GM19023 (cell line): ENCODE measurements at regions not wholly inside any gene's neighbourhood (a gene's known extent, or its start where the extent isn't known, plus 50 kb on each side); places are given as distances from the start of the nearest gene placed in this dataset.

Experiments used
- ATAC-seq: cut with Tn5 transposase; IDR thresholded peaks from one replicate; pipeline ENCODE4 v1.9.1; 2021; ENCODE audit warnings: mild to moderate bottlenecking, moderate library complexity; ENCODE audit not compliant: unreplicated experiment

- no peak for ATAC-seq
Measured at GRCh38 chr22:47563406-47564157, 801.1 kb downstream of the TBC1D22A start.

- ATAC-seq: no peak
Measured at GRCh38 chr22:47561766-47562165, 799.3 kb downstream of the TBC1D22A start.

- ATAC-seq: no peak
Measured at GRCh38 chr22:47561115-47561675, 798.7 kb downstream of the TBC1D22A start.

GRCh38 chr22:47558828-47559700 lies 796.6 kb downstream of the TBC1D22A start:
- ATAC-seq: no peak

DNA sequence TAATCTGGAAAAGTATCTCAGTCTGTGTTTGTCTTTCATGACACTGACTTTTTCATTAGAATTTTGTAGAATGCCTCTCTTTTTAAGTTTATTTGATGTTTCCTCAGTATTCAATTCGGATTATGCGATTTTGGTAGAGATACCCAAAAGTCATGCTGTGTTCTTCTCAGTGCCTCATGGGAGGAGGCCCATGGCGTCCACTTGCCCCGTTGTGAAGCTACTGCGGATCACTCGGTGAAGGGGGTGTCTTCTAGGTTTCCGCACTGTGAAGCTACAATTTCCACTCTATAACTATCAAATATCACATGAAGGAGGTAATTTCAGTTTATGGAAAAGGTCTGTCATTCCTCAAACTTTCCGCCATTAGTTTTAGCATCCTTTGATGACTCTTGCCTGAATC lies 794.0 kb downstream of the TBC1D22A start:
- no peak for ATAC-seq

DNA sequence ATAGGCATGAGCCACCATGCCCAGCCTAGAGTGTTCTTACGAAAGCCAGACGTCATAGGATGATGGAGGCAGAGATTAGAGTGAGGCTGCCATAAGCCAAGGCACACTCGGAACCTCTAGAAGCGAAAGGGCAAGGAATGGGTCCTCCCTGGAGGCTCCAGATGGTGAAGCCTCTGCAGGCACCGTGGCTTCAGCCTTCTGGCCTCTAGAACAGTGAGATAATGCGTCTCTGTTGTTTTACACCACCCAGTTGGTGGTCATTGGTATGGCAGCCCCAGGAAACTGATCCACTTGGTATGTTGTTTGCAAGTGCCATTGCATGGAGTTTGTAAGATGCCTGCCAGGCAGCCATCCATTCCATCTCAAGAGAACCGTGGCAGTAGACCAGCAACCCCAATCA lies 791.0 kb downstream of the TBC1D22A start:
- ATAC-seq: no peak

DNA sequence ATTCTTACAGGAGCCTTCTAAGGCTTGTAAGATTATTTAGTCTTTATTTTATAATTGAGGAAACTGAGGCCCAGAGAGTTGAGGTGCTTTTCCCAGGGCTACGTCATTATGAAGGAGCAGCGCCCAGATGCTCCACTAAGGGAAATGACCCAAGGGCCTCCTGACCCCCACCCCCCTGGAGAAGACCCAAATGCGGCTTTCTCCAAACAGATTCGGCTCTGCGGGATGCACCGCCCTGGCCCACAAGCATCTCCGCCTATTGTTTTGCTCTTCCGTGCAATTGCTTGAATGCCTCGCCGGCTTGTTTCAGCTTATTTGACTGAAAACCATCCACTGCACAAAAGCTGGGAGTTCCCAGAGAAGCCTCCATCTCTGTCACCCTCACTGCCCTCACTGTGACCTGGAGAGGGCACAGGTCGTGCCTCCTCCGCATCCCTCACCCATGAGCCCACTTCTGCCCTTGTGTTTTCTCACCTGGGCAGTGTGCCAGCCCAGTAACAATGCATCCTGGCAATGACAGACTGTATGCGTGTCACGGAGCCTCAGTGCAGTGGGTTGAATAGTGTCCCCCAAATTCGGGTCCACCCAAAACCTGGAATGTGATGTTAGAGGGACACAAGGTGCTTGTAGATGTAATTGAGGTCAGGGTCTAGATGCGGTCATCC lies 790.2 kb downstream of the TBC1D22A start:
- ATAC-seq: no peak

DNA sequence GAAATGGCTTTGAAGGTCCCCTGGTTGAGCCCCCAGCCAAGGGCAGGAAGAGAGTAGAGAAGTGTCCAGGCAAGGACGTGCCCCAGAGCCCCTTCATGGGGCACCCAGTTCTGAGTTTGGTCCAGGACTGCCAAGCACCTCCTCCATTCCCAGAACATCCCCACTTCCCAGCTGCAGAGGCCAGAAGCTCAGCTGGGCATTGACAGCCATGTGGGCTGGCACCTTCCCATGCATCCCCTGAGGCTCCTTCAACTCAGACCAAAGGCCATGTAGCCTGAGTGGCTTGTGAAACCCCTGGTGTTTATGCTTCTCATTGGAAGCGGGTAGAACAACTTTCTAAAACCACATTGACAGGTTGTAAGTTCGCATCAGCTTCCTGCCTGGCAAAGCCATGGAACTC lies 789.6 kb downstream of the TBC1D22A start:
- no peak for ATAC-seq

GRCh38 chr22:47551431-47551775 lies 789.0 kb downstream of the TBC1D22A start:
- ATAC-seq: no peak

GRCh38 chr22:47550524-47551430 lies 788.3 kb downstream of the TBC1D22A start:
- ATAC-seq: no peak

DNA sequence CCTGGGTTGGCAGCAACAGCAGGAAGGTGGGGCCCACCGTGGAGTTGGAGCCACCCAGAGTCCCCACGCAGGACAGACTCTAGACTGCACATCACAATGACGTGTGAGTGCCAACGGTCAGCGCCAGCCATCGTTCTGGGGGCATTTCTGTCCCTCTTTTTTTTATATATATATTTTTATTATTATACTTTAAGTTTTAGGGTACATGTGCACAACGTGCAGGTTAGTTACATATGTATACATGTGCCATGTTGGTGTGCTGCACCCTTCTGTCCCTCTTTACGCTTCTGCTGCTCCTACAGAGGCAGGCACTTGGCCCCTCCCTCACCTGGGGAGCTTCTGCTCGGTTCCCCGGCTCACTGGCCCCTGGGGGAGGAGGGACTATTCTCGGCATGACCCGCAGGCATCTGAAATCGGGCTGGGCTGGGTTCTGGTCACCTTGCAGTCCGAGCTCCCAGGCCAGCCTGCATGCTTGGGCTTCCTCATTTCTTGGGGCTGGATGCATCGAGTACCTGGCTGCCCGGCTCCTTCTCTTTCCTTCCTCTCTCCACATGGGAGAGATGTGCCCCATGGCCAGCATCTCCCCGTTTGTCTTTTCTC lies 787.4 kb downstream of the TBC1D22A start:
- no peak for ATAC-seq

- ATAC-seq: no peak
Measured at GRCh38 chr22:47548953-47549740, 786.7 kb downstream of the TBC1D22A start.

GRCh38 chr22:47547881-47548650 lies 785.6 kb downstream of the TBC1D22A start:
- ATAC-seq: no peak

GRCh38 chr22:47547239-47547661 lies 784.8 kb downstream of the TBC1D22A start:
- no peak for ATAC-seq

DNA sequence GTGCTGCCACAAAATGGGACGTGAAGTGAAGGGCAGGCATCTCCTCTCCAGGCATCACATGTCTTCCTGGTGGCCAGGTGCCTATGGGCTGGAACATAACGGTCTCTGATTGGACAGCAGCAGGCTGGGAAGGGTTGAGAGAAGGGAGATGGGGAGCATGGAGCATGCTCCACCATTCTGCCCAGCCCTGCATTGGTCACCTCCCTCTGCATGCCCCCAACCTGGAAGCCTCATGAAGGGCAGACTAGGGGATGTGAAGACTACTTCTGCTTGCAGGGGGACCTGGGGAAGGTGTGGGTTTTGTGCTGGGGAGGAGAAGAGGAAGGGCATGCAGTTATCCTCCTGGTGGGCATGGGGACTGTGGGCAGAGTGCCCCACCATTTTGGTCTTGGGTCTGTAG lies 782.2 kb downstream of the TBC1D22A start:
- ATAC-seq: no peak

- ATAC-seq: no peak
Measured at GRCh38 chr22:47543447-47543846, 781.0 kb downstream of the TBC1D22A start.

GRCh38 chr22:47540011-47540410 lies 777.6 kb downstream of the TBC1D22A start:
- no peak for ATAC-seq

- no peak for ATAC-seq
Measured at GRCh38 chr22:47539374-47539773, 776.9 kb downstream of the TBC1D22A start.
